ENCODE measurements at regions not wholly inside any gene's neighbourhood (a gene's known extent, or its start where the extent isn't known, plus 50 kb on each side); places are given as distances from the start of the nearest gene placed in this dataset.

DNA sequence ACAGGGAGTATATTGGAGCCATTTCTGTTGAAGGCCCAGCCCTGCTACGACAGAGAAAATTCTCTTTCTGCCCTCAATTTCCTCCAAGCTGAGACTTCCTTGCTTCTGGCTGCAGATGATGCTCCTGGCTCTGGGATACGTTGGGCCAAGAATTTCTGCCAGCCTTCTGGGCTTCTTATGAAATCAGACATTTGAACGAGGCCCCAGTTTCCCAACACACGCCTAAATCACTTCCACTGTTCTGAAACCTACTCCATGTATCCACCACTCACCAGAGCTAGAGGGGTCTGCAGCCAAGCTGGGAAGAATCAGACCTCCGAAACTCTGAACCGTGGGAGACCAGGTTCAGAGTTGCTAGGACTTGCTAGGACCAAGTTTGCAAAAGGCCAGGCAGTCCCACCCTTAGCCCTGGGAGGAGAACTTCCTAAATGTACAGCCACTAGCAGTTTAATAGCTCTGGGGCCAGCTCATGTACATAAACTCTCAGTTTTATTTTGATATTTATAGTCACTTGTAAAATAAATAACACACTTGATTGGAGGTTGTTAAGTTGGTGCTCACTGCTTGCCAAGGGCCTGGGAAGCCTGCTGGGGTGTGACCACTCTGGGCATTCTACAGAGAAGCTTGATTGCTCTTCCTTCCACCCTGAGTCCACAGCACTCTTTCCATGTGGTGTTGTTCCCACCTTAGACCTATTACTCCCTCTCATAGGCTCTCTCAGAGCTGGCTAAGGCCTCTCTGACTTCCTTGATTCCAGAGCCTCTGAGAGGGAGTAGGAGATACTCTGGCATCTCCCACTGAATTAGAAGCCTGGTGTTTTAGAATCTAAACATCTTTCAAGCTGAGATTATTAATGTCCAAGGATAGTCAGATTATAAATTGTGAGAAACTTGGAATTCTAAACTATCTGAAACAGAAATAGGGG, 83.4 kb upstream of the TRABD2B start:
- Mint-ChIP-seq H3K27ac (no peak overlapping the region), H3K4me3 (no peak overlapping the region), H3K27me3 (peaks cover 6% of the 10 kb centered on the region), H3K9me3 (ENCODE audit: insufficient read depth) (no peaks in the 10 kb centered on the region), H3K4me1 (peaks cover 3% of the 10 kb centered on the region)
- Histone ChIP-seq H2AFZ (ENCODE audit: insufficient read depth, low read depth, low read length, poor library complexity, severe bottlenecking) (no peak overlapping the region), H4K20me1 (ENCODE audit: control insufficient read depth, insufficient read depth, low read length, poor library complexity, severe bottlenecking) (no peaks in the 10 kb centered on the region), H3K9me3 (ENCODE audit: control extremely low read depth in 1 of 3, control insufficient read depth in 2 of 3, insufficient read depth in 1 of 3, low read length in 2 of 3) (no peaks in the 10 kb centered on the region), H3K36me3 (replicated peaks in 1 of 2; ENCODE audit: control extremely low read depth in 1 of 2, control insufficient read depth in 1 of 2, extremely low read depth in 1 of 2, insufficient read depth in 2 of 2, low read length in 1 of 2) (no peaks in the 10 kb centered on the region), H3K4me2 (replicated peaks; ENCODE audit: low read depth, low read length, poor library complexity, severe bottlenecking) (no peak overlapping the region), H3K9ac (ENCODE audit: low read length) (no peak overlapping the region), H3K4me1 (ENCODE audit: control insufficient read depth in 2 of 2, insufficient read depth in 2 of 2, low read length in 2 of 2) (no peaks in the 10 kb centered on the region), H3K4me3 (ENCODE audit: control extremely low read depth in 1 of 5, extremely low read depth in 1 of 5, insufficient read depth in 1 of 5, low read depth in 2 of 5, low read length in 4 of 5) (no peak overlapping the region), H3K79me2 (ENCODE audit: control insufficient read depth, insufficient read depth, low read length) (no peaks in the 10 kb centered on the region), H3K27me3 (replicated peaks in 1 of 4; ENCODE audit: control extremely low read depth in 1 of 4, control insufficient read depth in 3 of 4, insufficient read depth in 4 of 4, low read length in 3 of 4) (peaks cover 0 to 3% (median 3%) of the 10 kb centered on the region in 4 experiments), H3K27ac (ENCODE audit: low read length in 2 of 2) (no peak overlapping the region)
- DNase-seq (no peak), ATAC-seq (ENCODE audit: low read depth) (no peak)
- 81% methylated on average over 6 of the region's 6 CpGs for WGBS (ENCODE audit: insufficient coverage)
- ChIA-PET CTCF (interaction anchor here (1.7 kb wide), 1 partner anchor 13 kb away, joined by 4 read pairs; no protein-coding TSS in a partner anchor), POLR2A (no interaction called here)
- intact Hi-C loops (cut with micrococcal nuclease), result no loop called here
- no peak for TF ChIP-seq EZH2 (IDR thresholded peaks at IDR 0.05; ENCODE audit: borderline replicate concordance, insufficient read depth, low read depth, low read length, poor library complexity, severe bottlenecking)

DNA sequence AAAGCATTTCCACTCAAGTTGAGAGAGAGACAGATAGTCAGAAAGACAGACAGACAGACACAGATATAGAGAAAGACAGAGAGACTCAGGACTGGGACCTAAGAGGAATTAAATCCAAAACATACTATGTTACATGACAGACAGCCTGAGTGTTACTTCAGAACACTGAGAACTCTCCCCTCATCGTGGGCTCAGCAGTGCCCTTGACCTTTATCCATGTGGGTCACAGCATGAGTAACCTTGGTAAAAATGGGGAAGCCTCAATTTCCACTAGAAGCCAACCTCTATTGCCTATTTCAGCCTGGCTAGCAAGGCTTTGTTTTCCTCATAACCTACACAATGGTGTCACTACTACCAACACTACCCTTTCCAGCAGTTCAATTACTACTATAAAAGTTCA, 81.9 kb upstream of the TRABD2B start:
- ATAC-seq (ENCODE audit: low read depth), result no peak
- no peak overlapping the region for H3K27ac Mint-ChIP-seq
- H3K9me3 Mint-ChIP-seq (ENCODE audit: insufficient read depth), result no peaks in the 10 kb centered on the region
- 50% methylated on average over 1 of the region's 1 CpG for WGBS (ENCODE audit: insufficient coverage)
- H3K27ac ChIP-seq (ENCODE audit: low read length in 2 of 2), result no peak overlapping the region
- no peaks in the 10 kb centered on the region for H3K9me3 ChIP-seq (ENCODE audit: control extremely low read depth in 1 of 3, control insufficient read depth in 2 of 3, insufficient read depth in 1 of 3, low read length in 2 of 3)
- no peak overlapping the region for H3K4me2 ChIP-seq (replicated peaks; ENCODE audit: low read depth, low read length, poor library complexity, severe bottlenecking)
- no peak overlapping the region for H3K9ac ChIP-seq (ENCODE audit: low read length)
- H3K36me3 ChIP-seq (replicated peaks in 1 of 2; ENCODE audit: control extremely low read depth in 1 of 2, control insufficient read depth in 1 of 2, extremely low read depth in 1 of 2, insufficient read depth in 2 of 2, low read length in 1 of 2), result no peaks in the 10 kb centered on the region
- no peaks in the 10 kb centered on the region for H3K79me2 ChIP-seq (ENCODE audit: control insufficient read depth, insufficient read depth, low read length)
- CTCF ChIA-PET, result no interaction called here
- no peak for DNase-seq
- H3K27me3 Mint-ChIP-seq, result peaks cover 10% of the 10 kb centered on the region
- no peak overlapping the region for H3K4me3 ChIP-seq (ENCODE audit: control extremely low read depth in 1 of 5, extremely low read depth in 1 of 5, insufficient read depth in 1 of 5, low read depth in 2 of 5, low read length in 4 of 5)
- intact Hi-C loops (cut with micrococcal nuclease), result no loop called here
- no peaks in the 10 kb centered on the region for H3K4me1 ChIP-seq (ENCODE audit: control insufficient read depth in 2 of 2, insufficient read depth in 2 of 2, low read length in 2 of 2)
- no peaks in the 10 kb centered on the region for H4K20me1 ChIP-seq (ENCODE audit: control insufficient read depth, insufficient read depth, low read length, poor library complexity, severe bottlenecking)
- TF ChIP-seq EZH2 (IDR thresholded peaks at IDR 0.05; ENCODE audit: borderline replicate concordance, insufficient read depth, low read depth, low read length, poor library complexity, severe bottlenecking), result no peak
- TF ChIP-seq, protein P1, sequence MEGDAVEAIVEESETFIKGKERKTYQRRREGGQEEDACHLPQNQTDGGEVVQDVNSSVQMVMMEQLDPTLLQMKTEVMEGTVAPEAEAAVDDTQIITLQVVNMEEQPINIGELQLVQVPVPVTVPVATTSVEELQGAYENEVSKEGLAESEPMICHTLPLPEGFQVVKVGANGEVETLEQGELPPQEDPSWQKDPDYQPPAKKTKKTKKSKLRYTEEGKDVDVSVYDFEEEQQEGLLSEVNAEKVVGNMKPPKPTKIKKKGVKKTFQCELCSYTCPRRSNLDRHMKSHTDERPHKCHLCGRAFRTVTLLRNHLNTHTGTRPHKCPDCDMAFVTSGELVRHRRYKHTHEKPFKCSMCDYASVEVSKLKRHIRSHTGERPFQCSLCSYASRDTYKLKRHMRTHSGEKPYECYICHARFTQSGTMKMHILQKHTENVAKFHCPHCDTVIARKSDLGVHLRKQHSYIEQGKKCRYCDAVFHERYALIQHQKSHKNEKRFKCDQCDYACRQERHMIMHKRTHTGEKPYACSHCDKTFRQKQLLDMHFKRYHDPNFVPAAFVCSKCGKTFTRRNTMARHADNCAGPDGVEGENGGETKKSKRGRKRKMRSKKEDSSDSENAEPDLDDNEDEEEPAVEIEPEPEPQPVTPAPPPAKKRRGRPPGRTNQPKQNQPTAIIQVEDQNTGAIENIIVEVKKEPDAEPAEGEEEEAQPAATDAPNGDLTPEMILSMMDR (IDR thresholded peaks at IDR 0.05), result no peak
- H3K4me1 Mint-ChIP-seq, result peaks cover 3% of the 10 kb centered on the region
- no peak overlapping the region for H3K4me3 Mint-ChIP-seq
- POLR2A ChIA-PET, result no interaction called here
- no peak overlapping the region for H2AFZ ChIP-seq (ENCODE audit: insufficient read depth, low read depth, low read length, poor library complexity, severe bottlenecking)
- H3K27me3 ChIP-seq (replicated peaks in 1 of 4; ENCODE audit: control extremely low read depth in 1 of 4, control insufficient read depth in 3 of 4, insufficient read depth in 4 of 4, low read length in 3 of 4), result peaks cover 0 to 3% (median 3%) of the 10 kb centered on the region in 4 experiments
